ENCODE measurements at regions not wholly inside any gene's neighbourhood (a gene's known extent, or its start where the extent isn't known, plus 50 kb on each side); places are given as distances from the start of the nearest gene placed in this dataset.

GRCh38 chr5:26229848-26230247 is 808.5 kb downstream of the CDH9 start:
- no peak for TF ChIP-seq CTCF (IDR thresholded peaks at IDR 0.05; ENCODE audit: low read depth, low read length, poor library complexity, severe bottlenecking)
- no peak for TF ChIP-seq EZH2phosphoT487 (IDR thresholded peaks at IDR 0.05; ENCODE audit: borderline replicate concordance, low read length)
- no peaks in the 10 kb centered on the region for H3K36me3 ChIP-seq (ENCODE audit: control insufficient read depth, low read length)
- no peak overlapping the region for H3K27ac ChIP-seq (ENCODE audit: low read depth, low read length)
- H3F3A ChIP-seq (ENCODE audit: control insufficient read depth, insufficient read depth) = no peaks in the 10 kb centered on the region
- no peak overlapping the region for H3K4me3 ChIP-seq (ENCODE audit: low read length)
- H3K4me2 ChIP-seq (ENCODE audit: low read length) = no peak overlapping the region
- no peaks in the 10 kb centered on the region for H3K79me2 ChIP-seq (ENCODE audit: control insufficient read depth, low read length)
- no peaks in the 10 kb centered on the region for H4K20me1 ChIP-seq (ENCODE audit: control insufficient read depth, insufficient read depth, low read depth, low read length)
- no peaks in the 10 kb centered on the region for H3K9me2 ChIP-seq (replicated peaks; ENCODE audit: control insufficient read depth, low read length)
- no peaks in the 10 kb centered on the region for H3K27me3 ChIP-seq (ENCODE audit: control insufficient read depth, low read length)
- peaks cover 5% of the 10 kb centered on the region for H3K9me3 ChIP-seq (ENCODE audit: control insufficient read depth, insufficient read depth, low read length)
- H3K4me1 ChIP-seq (ENCODE audit: control insufficient read depth, low read length) = no peaks in the 10 kb centered on the region

GRCh38 chr5:26227245-26227644 is 811.1 kb downstream of the CDH9 start:
- H4K20me1 ChIP-seq (ENCODE audit: control insufficient read depth, insufficient read depth, low read depth, low read length) = no peaks in the 10 kb centered on the region
- no peak overlapping the region for H3K27ac ChIP-seq (ENCODE audit: low read depth, low read length)
- H3K9me3 ChIP-seq (ENCODE audit: control insufficient read depth, insufficient read depth, low read length) = peaks cover 5% of the 10 kb centered on the region
- no peak overlapping the region for H3K4me3 ChIP-seq (ENCODE audit: low read length)
- no peaks in the 10 kb centered on the region for H3F3A ChIP-seq (ENCODE audit: control insufficient read depth, insufficient read depth)
- H3K9me2 ChIP-seq (replicated peaks; ENCODE audit: control insufficient read depth, low read length) = no peaks in the 10 kb centered on the region
- H3K79me2 ChIP-seq (ENCODE audit: control insufficient read depth, low read length) = no peaks in the 10 kb centered on the region
- H3K4me1 ChIP-seq (ENCODE audit: control insufficient read depth, low read length) = no peaks in the 10 kb centered on the region
- no peak overlapping the region for H3K4me2 ChIP-seq (ENCODE audit: low read length)
- no peaks in the 10 kb centered on the region for H3K36me3 ChIP-seq (ENCODE audit: control insufficient read depth, low read length)
- no peaks in the 10 kb centered on the region for H3K27me3 ChIP-seq (ENCODE audit: control insufficient read depth, low read length)
- TF ChIP-seq EZH2phosphoT487 (IDR thresholded peaks at IDR 0.05; ENCODE audit: borderline replicate concordance, low read length) (no peak), CTCF (IDR thresholded peaks at IDR 0.05; ENCODE audit: low read depth, low read length, poor library complexity, severe bottlenecking) (no peak)

- Histone ChIP-seq H3K36me3 (ENCODE audit: control insufficient read depth, low read length) (no peaks in the 10 kb centered on the region), H3K79me2 (ENCODE audit: control insufficient read depth, low read length) (no peaks in the 10 kb centered on the region), H3K4me2 (ENCODE audit: low read length) (no peak overlapping the region), H3K4me1 (ENCODE audit: control insufficient read depth, low read length) (no peaks in the 10 kb centered on the region), H3K9me3 (ENCODE audit: control insufficient read depth, insufficient read depth, low read length) (no peaks in the 10 kb centered on the region), H3K4me3 (ENCODE audit: low read length) (no peak overlapping the region), H3K9me2 (replicated peaks; ENCODE audit: control insufficient read depth, low read length) (no peaks in the 10 kb centered on the region), H3F3A (ENCODE audit: control insufficient read depth, insufficient read depth) (no peaks in the 10 kb centered on the region), H3K27me3 (ENCODE audit: control insufficient read depth, low read length) (no peaks in the 10 kb centered on the region), H4K20me1 (ENCODE audit: control insufficient read depth, insufficient read depth, low read depth, low read length) (no peaks in the 10 kb centered on the region), H3K27ac (ENCODE audit: low read depth, low read length) (no peak overlapping the region)
- TF ChIP-seq CTCF (IDR thresholded peaks at IDR 0.05; ENCODE audit: low read depth, low read length, poor library complexity, severe bottlenecking) = no peak
- no peak for TF ChIP-seq EZH2phosphoT487 (IDR thresholded peaks at IDR 0.05; ENCODE audit: borderline replicate concordance, low read length)
Observed at GRCh38 chr5:26205121-26205520, 833.3 kb downstream of the CDH9 start.

GRCh38 chr5:26193626-26194025 is 844.8 kb downstream of the CDH9 start:
- Histone ChIP-seq H3K4me1 (ENCODE audit: control insufficient read depth, low read length) (no peaks in the 10 kb centered on the region), H3K27me3 (ENCODE audit: control insufficient read depth, low read length) (no peaks in the 10 kb centered on the region), H3K27ac (ENCODE audit: low read depth, low read length) (no peak overlapping the region), H3K36me3 (ENCODE audit: control insufficient read depth, low read length) (no peaks in the 10 kb centered on the region), H3K79me2 (ENCODE audit: control insufficient read depth, low read length) (no peaks in the 10 kb centered on the region), H3K4me3 (ENCODE audit: low read length) (no peak overlapping the region), H3K4me2 (ENCODE audit: low read length) (no peak overlapping the region), H3K9me3 (ENCODE audit: control insufficient read depth, insufficient read depth, low read length) (no peaks in the 10 kb centered on the region), H3F3A (ENCODE audit: control insufficient read depth, insufficient read depth) (no peaks in the 10 kb centered on the region), H3K9me2 (replicated peaks; ENCODE audit: control insufficient read depth, low read length) (no peaks in the 10 kb centered on the region), H4K20me1 (ENCODE audit: control insufficient read depth, insufficient read depth, low read depth, low read length) (no peaks in the 10 kb centered on the region)
- no peak for TF ChIP-seq CTCF (IDR thresholded peaks at IDR 0.05; ENCODE audit: low read depth, low read length, poor library complexity, severe bottlenecking)
- TF ChIP-seq EZH2phosphoT487 (IDR thresholded peaks at IDR 0.05; ENCODE audit: borderline replicate concordance, low read length) = no peak

Measured in DOHH2 (cell line).